Tibial nerve (tissue), 3 donors: ENCODE measurements at regions not wholly inside any gene's neighbourhood (a gene's known extent, or its start where the extent isn't known, plus 50 kb on each side); places are given as distances from the start of the nearest gene placed in this dataset.

Experiments
- EP300 ChIP-seq, 2 donors: sonication (generic); formaldehyde crosslinking; IDR thresholded peaks; one replicate each; pipeline ENCODE4 v1.6.1; 2017; ENCODE audit warnings: antibody characterized with exemption in 2 of 2, mild to moderate bottlenecking in 1 of 2
- POLR2A ChIP-seq, 2 donors: fragments of 450-650 bp; IDR thresholded peaks; one replicate each; pipeline ENCODE4 v1.6.1; 2017; ENCODE audit warnings: antibody characterized with exemption in 2 of 2, mild to moderate bottlenecking in 2 of 2, moderate library complexity in 2 of 2

DNA sequence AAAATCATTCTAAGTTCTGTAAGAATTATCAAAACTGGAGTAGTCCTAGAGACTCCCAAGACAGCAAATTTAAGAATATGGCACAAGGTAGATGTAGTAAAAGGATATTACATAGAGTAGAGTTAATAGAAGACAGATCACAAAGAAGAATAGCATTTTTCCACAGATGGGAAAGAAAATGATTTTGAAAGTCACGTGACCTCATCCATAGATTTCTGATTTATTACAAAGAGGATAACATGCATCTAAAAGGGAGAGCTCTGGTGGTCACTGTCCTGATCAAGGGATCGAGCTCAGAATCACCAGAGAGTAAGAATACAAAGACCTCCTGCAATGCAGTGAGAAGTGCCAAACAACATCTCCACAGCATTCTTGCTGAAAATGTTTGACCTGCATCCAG, 354.4 kb downstream of the TBL1XR1 start:
- no peak for TF ChIP-seq EP300 (IDR thresholded peaks at IDR 0.05)
- TF ChIP-seq POLR2A (IDR thresholded peaks at IDR 0.05), result no peak
